HG02623 (cell line): ENCODE measurements at regions not wholly inside any gene's neighbourhood (a gene's known extent, or its start where the extent isn't known, plus 50 kb on each side); places are given as distances from the start of the nearest gene placed in this dataset.

Experiments
- ATAC-seq: cut with Tn5 transposase; IDR thresholded peaks from one replicate; pipeline ENCODE4 v1.9.1; 2021; ENCODE audit warnings: moderate library complexity; ENCODE audit not compliant: unreplicated experiment

GRCh38 chr3:124174476-124174875, 182.6 kb upstream of the ROPN1 start:
- ATAC-seq = no peak

GRCh38 chr3:124174910-124175874, 183.3 kb upstream of the ROPN1 start:
- ATAC-seq = no peak

- no peak for ATAC-seq
These were observed 185.1 kb upstream of the ROPN1 start for GRCh38 chr3:124177071-124177470.

GRCh38 chr3:124178531-124178930, 186.6 kb upstream of the ROPN1 start:
- ATAC-seq = no peak

GRCh38 chr3:124200407-124200806, 208.5 kb upstream of the ROPN1 start:
- ATAC-seq = no peak

- no peak for ATAC-seq
These were observed 209.3 kb upstream of the ROPN1 start for GRCh38 chr3:124201226-124201625.

GRCh38 chr3:124201786-124202185, 209.9 kb upstream of the ROPN1 start:
- no peak for ATAC-seq

- ATAC-seq = no peak
These were observed 210.8 kb upstream of the ROPN1 start for GRCh38 chr3:124202754-124203153.

- ATAC-seq = no peak
These were observed 211.4 kb upstream of the ROPN1 start for GRCh38 chr3:124203292-124203691.

GRCh38 chr3:124206225-124207055, 214.5 kb upstream of the ROPN1 start:
- ATAC-seq = no peak

- no peak for ATAC-seq
These were observed 215.2 kb upstream of the ROPN1 start for GRCh38 chr3:124207077-124207476.

- ATAC-seq = peak; percentile 87
These were observed 216.1 kb upstream of the ROPN1 start for GRCh38 chr3:124207873-124208485.

GRCh38 chr3:124209426-124209825, 217.5 kb upstream of the ROPN1 start:
- ATAC-seq = no peak

- no peak for ATAC-seq
These were observed 219.0 kb upstream of the ROPN1 start for GRCh38 chr3:124210899-124211298.

- ATAC-seq = no peak
These were observed 221.7 kb upstream of the ROPN1 start for GRCh38 chr3:124213641-124214040.

- ATAC-seq = no peak
These were observed 225.6 kb upstream of the ROPN1 start for GRCh38 chr3:124217542-124217941.

GRCh38 chr3:124221422-124221821, 229.5 kb upstream of the ROPN1 start:
- no peak for ATAC-seq

- ATAC-seq = no peak
These were observed 231.9 kb upstream of the ROPN1 start for GRCh38 chr3:124223853-124224252.

- ATAC-seq = no peak
These were observed 235.3 kb upstream of the ROPN1 start for GRCh38 chr3:124227150-124227630.

GRCh38 chr3:124229420-124229819, 237.5 kb upstream of the ROPN1 start:
- no peak for ATAC-seq

- ATAC-seq = no peak
These were observed 237.9 kb upstream of the ROPN1 start for GRCh38 chr3:124229836-124230235.
